ENCODE measurements at regions not wholly inside any gene's neighbourhood (a gene's known extent, or its start where the extent isn't known, plus 50 kb on each side); places are given as distances from the start of the nearest gene placed in this dataset.
A peak's percentile ranks its signal among the peaks of the same experiment; 100 is the strongest.

- TF ChIP-seq, protein P1, sequence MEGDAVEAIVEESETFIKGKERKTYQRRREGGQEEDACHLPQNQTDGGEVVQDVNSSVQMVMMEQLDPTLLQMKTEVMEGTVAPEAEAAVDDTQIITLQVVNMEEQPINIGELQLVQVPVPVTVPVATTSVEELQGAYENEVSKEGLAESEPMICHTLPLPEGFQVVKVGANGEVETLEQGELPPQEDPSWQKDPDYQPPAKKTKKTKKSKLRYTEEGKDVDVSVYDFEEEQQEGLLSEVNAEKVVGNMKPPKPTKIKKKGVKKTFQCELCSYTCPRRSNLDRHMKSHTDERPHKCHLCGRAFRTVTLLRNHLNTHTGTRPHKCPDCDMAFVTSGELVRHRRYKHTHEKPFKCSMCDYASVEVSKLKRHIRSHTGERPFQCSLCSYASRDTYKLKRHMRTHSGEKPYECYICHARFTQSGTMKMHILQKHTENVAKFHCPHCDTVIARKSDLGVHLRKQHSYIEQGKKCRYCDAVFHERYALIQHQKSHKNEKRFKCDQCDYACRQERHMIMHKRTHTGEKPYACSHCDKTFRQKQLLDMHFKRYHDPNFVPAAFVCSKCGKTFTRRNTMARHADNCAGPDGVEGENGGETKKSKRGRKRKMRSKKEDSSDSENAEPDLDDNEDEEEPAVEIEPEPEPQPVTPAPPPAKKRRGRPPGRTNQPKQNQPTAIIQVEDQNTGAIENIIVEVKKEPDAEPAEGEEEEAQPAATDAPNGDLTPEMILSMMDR (conservative IDR thresholded peaks at IDR 0.05; ENCODE audit: control insufficient read depth, insufficient read depth, low read depth, low read length) = no peak
- DNase-seq (ENCODE audit: low read depth) = no peak
- no peak overlapping the region for H3K4me3 ChIP-seq (ENCODE audit: control insufficient read depth, low read depth, low read length)
Observed at GRCh38 chr5:164256954-164257353, 751.5 kb downstream of the MAT2B start.

GRCh38 chr5:164265566-164265965 lies 760.1 kb downstream of the MAT2B start:
- no peak overlapping the region for H3K4me3 ChIP-seq (ENCODE audit: control insufficient read depth, low read depth, low read length)
- TF ChIP-seq, protein P1 (conservative IDR thresholded peaks at IDR 0.05; ENCODE audit: control insufficient read depth, insufficient read depth, low read depth, low read length) = no peak
- no peak for DNase-seq (ENCODE audit: low read depth)

DNA sequence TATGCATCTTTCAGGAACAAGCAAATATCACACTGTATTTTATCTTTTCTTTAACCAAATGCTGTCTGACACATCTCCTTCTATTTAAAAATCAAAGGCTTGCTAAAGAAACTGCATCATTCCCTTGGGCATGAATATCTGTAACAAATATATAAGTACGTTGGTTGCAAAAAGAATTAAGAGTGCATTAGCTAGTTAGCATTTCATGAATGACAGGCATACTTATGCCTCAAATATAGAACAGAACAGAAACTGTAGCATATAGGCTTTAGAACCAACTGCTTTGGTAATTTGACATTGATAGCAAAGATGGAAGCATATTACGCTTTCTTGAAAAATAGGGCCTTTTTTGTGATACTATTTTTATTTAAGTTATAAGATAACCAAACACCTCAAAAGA lies 761.2 kb downstream of the MAT2B start:
- H3K4me3 ChIP-seq (ENCODE audit: control insufficient read depth, low read depth, low read length) = no peak overlapping the region
- TF ChIP-seq, protein P1 (conservative IDR thresholded peaks at IDR 0.05; ENCODE audit: control insufficient read depth, insufficient read depth, low read depth, low read length) = no peak
- no peak for DNase-seq (ENCODE audit: low read depth)

GRCh38 chr5:164277720-164278119 lies 772.3 kb downstream of the MAT2B start:
- H3K4me3 ChIP-seq (ENCODE audit: control insufficient read depth, low read depth, low read length) = no peak overlapping the region
- TF ChIP-seq, protein P1 (conservative IDR thresholded peaks at IDR 0.05; ENCODE audit: control insufficient read depth, insufficient read depth, low read depth, low read length) = no peak
- DNase-seq (ENCODE audit: low read depth) = peak; percentile 17

- H3K4me3 ChIP-seq (ENCODE audit: control insufficient read depth, low read depth, low read length) = no peak overlapping the region
- DNase-seq (ENCODE audit: low read depth) = no peak
- TF ChIP-seq, protein P1 (conservative IDR thresholded peaks at IDR 0.05; ENCODE audit: control insufficient read depth, insufficient read depth, low read depth, low read length) = no peak
Observed at GRCh38 chr5:164289526-164289925, 784.1 kb downstream of the MAT2B start.

- TF ChIP-seq, protein P1 (conservative IDR thresholded peaks at IDR 0.05; ENCODE audit: control insufficient read depth, insufficient read depth, low read depth, low read length) = no peak
- H3K4me3 ChIP-seq (ENCODE audit: control insufficient read depth, low read depth, low read length) = no peak overlapping the region
- no peak for DNase-seq (ENCODE audit: low read depth)
Observed at GRCh38 chr5:164296603-164297080, 791.2 kb downstream of the MAT2B start.

DNA sequence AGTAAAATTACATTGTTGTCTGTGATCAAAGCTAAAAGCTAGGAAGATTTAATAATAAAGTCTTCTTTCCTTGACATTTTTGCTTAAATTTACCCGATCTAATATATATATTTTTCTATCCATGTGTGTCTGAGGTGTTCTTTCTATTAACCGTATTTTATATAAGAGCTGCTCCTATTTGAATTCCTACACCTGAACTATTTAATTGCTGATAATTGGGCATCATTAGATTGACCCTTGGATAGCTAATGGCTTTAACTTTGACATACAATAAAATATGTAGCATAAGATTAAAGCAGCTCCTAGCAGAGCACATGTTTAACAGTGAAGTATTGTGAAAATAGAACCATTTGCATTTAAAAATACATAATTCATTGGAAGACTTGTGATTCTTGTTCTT lies 792.7 kb downstream of the MAT2B start:
- TF ChIP-seq, protein P1 (conservative IDR thresholded peaks at IDR 0.05; ENCODE audit: control insufficient read depth, insufficient read depth, low read depth, low read length) = no peak
- H3K4me3 ChIP-seq (ENCODE audit: control insufficient read depth, low read depth, low read length) = no peak overlapping the region
- no peak for DNase-seq (ENCODE audit: low read depth)
